Left ventricle myocardium inferior (tissue), 1 donor: ENCODE measurements at regions not wholly inside any gene's neighbourhood (a gene's known extent, or its start where the extent isn't known, plus 50 kb on each side); places are given as distances from the start of the nearest gene placed in this dataset.

Experiments used
- DNase-seq: peaks from one replicate; pipeline ENCODE4 v3.0.0-alpha.2; 2020
- H3K27ac ChIP-seq: fragments of 200-600 bp; replicated peaks from 2 replicates; pipeline ENCODE4 v1.8.0; 2021
- H3K27me3 ChIP-seq: fragments of 200-600 bp; 2 replicates; pipeline ENCODE4 v1.8.0; 2021; ENCODE audit warnings: low read depth
- H3K36me3 ChIP-seq: fragments of 200-600 bp; 2 replicates; pipeline ENCODE4 v1.8.0; 2021
- H3K4me1 ChIP-seq: fragments of 200-600 bp; 2 replicates; pipeline ENCODE4 v1.8.0; 2021
- H3K4me3 ChIP-seq: fragments of 200-600 bp; 2 replicates; pipeline ENCODE4 v1.8.0; 2021; ENCODE audit warnings: mild to moderate bottlenecking, moderate library complexity
- H3K9me3 ChIP-seq: fragments of 200-600 bp; replicated peaks from 2 replicates; pipeline ENCODE4 v1.8.0; 2021
- intact Hi-C: fragments of 100-400 bp; cut with micrococcal nuclease; formaldehyde crosslinking; loops from one replicate; pipeline ENCODE4 v1.11.0; 2022
- TF ChIP-seq, protein P1 (sequence below): fragments of 200-600 bp; IDR thresholded peaks from 2 replicates; pipeline ENCODE4 v1.8.0; 2021; ENCODE audit warnings: antibody characterized with exemption, mild to moderate bottlenecking, borderline replicate concordance
- donor health status: DM: no; HTN: yes; CAD: no; lungs with severe emphysema.

- no peaks in the 10 kb centered on the region for H3K9me3 ChIP-seq
- no peaks in the 10 kb centered on the region for H3K36me3 ChIP-seq
- no peak overlapping the region for H3K4me3 ChIP-seq
- no peak for DNase-seq
- no peaks in the 10 kb centered on the region for H3K4me1 ChIP-seq
- H3K27me3 ChIP-seq: no peaks in the 10 kb centered on the region
- intact Hi-C loops: no loop called here
- H3K27ac ChIP-seq: no peak overlapping the region
- TF ChIP-seq, protein P1, sequence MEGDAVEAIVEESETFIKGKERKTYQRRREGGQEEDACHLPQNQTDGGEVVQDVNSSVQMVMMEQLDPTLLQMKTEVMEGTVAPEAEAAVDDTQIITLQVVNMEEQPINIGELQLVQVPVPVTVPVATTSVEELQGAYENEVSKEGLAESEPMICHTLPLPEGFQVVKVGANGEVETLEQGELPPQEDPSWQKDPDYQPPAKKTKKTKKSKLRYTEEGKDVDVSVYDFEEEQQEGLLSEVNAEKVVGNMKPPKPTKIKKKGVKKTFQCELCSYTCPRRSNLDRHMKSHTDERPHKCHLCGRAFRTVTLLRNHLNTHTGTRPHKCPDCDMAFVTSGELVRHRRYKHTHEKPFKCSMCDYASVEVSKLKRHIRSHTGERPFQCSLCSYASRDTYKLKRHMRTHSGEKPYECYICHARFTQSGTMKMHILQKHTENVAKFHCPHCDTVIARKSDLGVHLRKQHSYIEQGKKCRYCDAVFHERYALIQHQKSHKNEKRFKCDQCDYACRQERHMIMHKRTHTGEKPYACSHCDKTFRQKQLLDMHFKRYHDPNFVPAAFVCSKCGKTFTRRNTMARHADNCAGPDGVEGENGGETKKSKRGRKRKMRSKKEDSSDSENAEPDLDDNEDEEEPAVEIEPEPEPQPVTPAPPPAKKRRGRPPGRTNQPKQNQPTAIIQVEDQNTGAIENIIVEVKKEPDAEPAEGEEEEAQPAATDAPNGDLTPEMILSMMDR: no peak
These were observed 294.4 kb upstream of the MC4R start for GRCh38 chr18:60667016-60667415.

GRCh38 chr18:60668583-60668982 is 296.0 kb upstream of the MC4R start:
- Histone ChIP-seq H3K9me3 (no peaks in the 10 kb centered on the region), H3K36me3 (no peaks in the 10 kb centered on the region), H3K27me3 (no peaks in the 10 kb centered on the region), H3K4me1 (no peaks in the 10 kb centered on the region), H3K4me3 (no peak overlapping the region), H3K27ac (no peak overlapping the region)
- TF ChIP-seq, protein P1: no peak
- DNase-seq: no peak
- intact Hi-C loops: no loop called here

DNA sequence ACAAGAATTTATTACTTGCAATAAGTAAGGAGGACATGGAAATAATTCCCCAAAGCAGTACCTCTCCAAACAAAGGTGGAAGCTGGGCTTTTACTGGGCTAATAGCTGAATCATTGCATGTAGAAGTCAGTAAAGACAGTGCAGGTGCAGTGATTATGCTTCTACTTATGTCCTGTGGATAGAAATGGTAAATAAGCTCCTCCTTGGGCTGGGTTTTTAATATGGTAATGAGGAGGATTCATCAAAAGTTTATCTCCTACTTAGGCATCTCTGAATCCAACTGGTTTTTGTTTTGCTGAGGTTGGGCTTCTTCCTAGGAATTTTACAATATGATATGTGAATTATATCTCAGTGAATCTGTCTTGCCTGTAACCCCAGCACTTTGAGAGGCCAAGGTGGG is 297.4 kb upstream of the MC4R start:
- TF ChIP-seq, protein P1: no peak
- no peak overlapping the region for H3K4me3 ChIP-seq
- no peaks in the 10 kb centered on the region for H3K4me1 ChIP-seq
- H3K9me3 ChIP-seq: no peaks in the 10 kb centered on the region
- no peaks in the 10 kb centered on the region for H3K36me3 ChIP-seq
- no peak for DNase-seq
- H3K27me3 ChIP-seq: no peaks in the 10 kb centered on the region
- intact Hi-C loops: no loop called here
- no peak overlapping the region for H3K27ac ChIP-seq

GRCh38 chr18:60671021-60671420 is 298.4 kb upstream of the MC4R start:
- no peaks in the 10 kb centered on the region for H3K9me3 ChIP-seq
- TF ChIP-seq, protein P1: no peak
- no peak overlapping the region for H3K27ac ChIP-seq
- intact Hi-C loops: no loop called here
- no peaks in the 10 kb centered on the region for H3K36me3 ChIP-seq
- no peak for DNase-seq
- no peaks in the 10 kb centered on the region for H3K4me1 ChIP-seq
- no peaks in the 10 kb centered on the region for H3K27me3 ChIP-seq
- H3K4me3 ChIP-seq: no peak overlapping the region

DNA sequence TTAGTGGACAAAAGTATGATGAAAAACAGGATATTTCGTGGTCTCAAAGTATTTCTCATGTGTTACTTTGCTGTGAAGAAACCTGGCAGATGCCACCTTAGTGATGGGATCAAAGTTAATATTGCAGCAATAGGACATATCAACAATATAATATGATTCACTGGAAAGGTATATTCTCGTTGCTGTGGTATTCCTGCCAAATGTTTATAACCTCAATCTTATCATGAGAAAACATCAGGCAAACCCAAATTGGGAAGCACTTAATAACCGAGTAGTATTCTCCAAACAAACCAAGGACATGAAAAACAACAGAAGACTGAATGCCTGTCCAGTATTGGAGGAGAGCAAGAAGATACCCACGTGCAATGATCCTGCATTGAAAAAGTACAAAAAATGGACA is 302.6 kb upstream of the MC4R start:
- no peaks in the 10 kb centered on the region for H3K36me3 ChIP-seq
- no peak overlapping the region for H3K27ac ChIP-seq
- intact Hi-C loops: no loop called here
- no peaks in the 10 kb centered on the region for H3K4me1 ChIP-seq
- TF ChIP-seq, protein P1: no peak
- no peak overlapping the region for H3K4me3 ChIP-seq
- H3K9me3 ChIP-seq: no peaks in the 10 kb centered on the region
- H3K27me3 ChIP-seq: peaks cover 13% of the 10 kb centered on the region
- DNase-seq: no peak

GRCh38 chr18:60675801-60676200 is 303.2 kb upstream of the MC4R start:
- Histone ChIP-seq H3K27ac (no peak overlapping the region), H3K36me3 (no peaks in the 10 kb centered on the region), H3K27me3 (peaks cover 13% of the 10 kb centered on the region), H3K4me1 (no peaks in the 10 kb centered on the region), H3K9me3 (no peaks in the 10 kb centered on the region), H3K4me3 (no peak overlapping the region)
- TF ChIP-seq, protein P1: no peak
- no peak for DNase-seq
- intact Hi-C loops: no loop called here
